ENCODE measurements at regions not wholly inside any gene's neighbourhood (a gene's known extent, or its start where the extent isn't known, plus 50 kb on each side); places are given as distances from the start of the nearest gene placed in this dataset.

GRCh38 chr3:27545061-27545460 lies 60.9 kb upstream of the SLC4A7 start:
- Mint-ChIP-seq H3K9me3 (no peaks in the 10 kb centered on the region), H3K36me3 (ENCODE audit: low read depth) (no peaks in the 10 kb centered on the region)
- POLR2A ChIA-PET = no interaction called here

GRCh38 chr3:27544372-27544865 lies 60.2 kb upstream of the SLC4A7 start:
- H3K36me3 Mint-ChIP-seq (ENCODE audit: low read depth) = no peaks in the 10 kb centered on the region
- H3K4me1 Mint-ChIP-seq (ENCODE audit: low read depth) = peaks cover 3% of the 10 kb centered on the region
- intact Hi-C loops (cut with micrococcal nuclease) = no loop called here
- ATAC-seq = no peak
- H3K27ac Mint-ChIP-seq = no peak overlapping the region
- H3K9me3 Mint-ChIP-seq = no peaks in the 10 kb centered on the region
- H3K4me3 Mint-ChIP-seq = no peak overlapping the region
- ChIA-PET POLR2A (no interaction called here), CTCF (no interaction called here)
- DNase-seq = no peak
- H3K27me3 Mint-ChIP-seq = no peaks in the 10 kb centered on the region
- TF ChIP-seq CTCF (IDR thresholded peaks at IDR 0.05) = no peak

More at GRCh38 chr3:27545061-27545460, 60.9 kb upstream of the SLC4A7 start:
- no peak overlapping the region for H3K4me3 Mint-ChIP-seq
- intact Hi-C loops (cut with micrococcal nuclease) = no loop called here
- CTCF ChIA-PET = no interaction called here
- H3K27me3 Mint-ChIP-seq = no peaks in the 10 kb centered on the region
- no peak for ATAC-seq
- peaks cover 3% of the 10 kb centered on the region for H3K4me1 Mint-ChIP-seq (ENCODE audit: low read depth)
- H3K27ac Mint-ChIP-seq = no peak overlapping the region
- TF ChIP-seq CTCF (IDR thresholded peaks at IDR 0.05) = no peak
- no peak for DNase-seq

GRCh38 chr3:27542476-27542875 lies 58.3 kb upstream of the SLC4A7 start:
- Mint-ChIP-seq H3K9me3 (no peaks in the 10 kb centered on the region), H3K27ac (no peak overlapping the region), H3K4me3 (no peak overlapping the region), H3K4me1 (ENCODE audit: low read depth) (peaks cover 3% of the 10 kb centered on the region), H3K27me3 (no peaks in the 10 kb centered on the region), H3K36me3 (ENCODE audit: low read depth) (no peaks in the 10 kb centered on the region)
- ChIA-PET POLR2A (no interaction called here), CTCF (no interaction called here)
- ATAC-seq (no peak), DNase-seq (no peak)
- intact Hi-C loops (cut with micrococcal nuclease) = no loop called here
- no peak for TF ChIP-seq CTCF (IDR thresholded peaks at IDR 0.05)

- no peaks in the 10 kb centered on the region for H3K27me3 Mint-ChIP-seq
- H3K9me3 Mint-ChIP-seq = no peaks in the 10 kb centered on the region
- ATAC-seq (no peak), DNase-seq (no peak)
- POLR2A ChIA-PET = no interaction called here
- no peak overlapping the region for H3K27ac Mint-ChIP-seq
- no peaks in the 10 kb centered on the region for H3K36me3 Mint-ChIP-seq (ENCODE audit: low read depth)
- CTCF ChIA-PET = no interaction called here
- H3K4me1 Mint-ChIP-seq (ENCODE audit: low read depth) = peaks cover 3% of the 10 kb centered on the region
- intact Hi-C loops (cut with micrococcal nuclease) = no loop called here
- H3K4me3 Mint-ChIP-seq = no peak overlapping the region
- TF ChIP-seq CTCF (IDR thresholded peaks at IDR 0.05) = no peak
These were observed 56.0 kb upstream of the SLC4A7 start for GRCh38 chr3:27540231-27540630.

- H3K4me3 Mint-ChIP-seq = no peak overlapping the region
- no peaks in the 10 kb centered on the region for H3K27me3 Mint-ChIP-seq
- CTCF ChIA-PET = interaction anchor here (1.5 kb wide), 1 partner anchor 145 kb away, joined by 4 read pairs; no protein-coding TSS in a partner anchor
- intact Hi-C loops (cut with micrococcal nuclease) = no loop called here
- H3K36me3 Mint-ChIP-seq (ENCODE audit: low read depth) = no peaks in the 10 kb centered on the region
- peaks cover 10% of the 10 kb centered on the region for H3K4me1 Mint-ChIP-seq (ENCODE audit: low read depth)
- DNase-seq (no peak), ATAC-seq (no peak)
- TF ChIP-seq CTCF (IDR thresholded peaks at IDR 0.05) = no peak
- H3K27ac Mint-ChIP-seq = no peak overlapping the region
- POLR2A ChIA-PET = no interaction called here
- no peaks in the 10 kb centered on the region for H3K9me3 Mint-ChIP-seq
These were observed 52.3 kb upstream of the SLC4A7 start for GRCh38 chr3:27536491-27536890.

Data from activated CD8-positive, alpha-beta T cell treated with anti-CD3 and anti-CD28 coated beads for 36 hours (primary cell).